ENCODE measurements at regions not wholly inside any gene's neighbourhood (a gene's known extent, or its start where the extent isn't known, plus 50 kb on each side); places are given as distances from the start of the nearest gene placed in this dataset.

DNA sequence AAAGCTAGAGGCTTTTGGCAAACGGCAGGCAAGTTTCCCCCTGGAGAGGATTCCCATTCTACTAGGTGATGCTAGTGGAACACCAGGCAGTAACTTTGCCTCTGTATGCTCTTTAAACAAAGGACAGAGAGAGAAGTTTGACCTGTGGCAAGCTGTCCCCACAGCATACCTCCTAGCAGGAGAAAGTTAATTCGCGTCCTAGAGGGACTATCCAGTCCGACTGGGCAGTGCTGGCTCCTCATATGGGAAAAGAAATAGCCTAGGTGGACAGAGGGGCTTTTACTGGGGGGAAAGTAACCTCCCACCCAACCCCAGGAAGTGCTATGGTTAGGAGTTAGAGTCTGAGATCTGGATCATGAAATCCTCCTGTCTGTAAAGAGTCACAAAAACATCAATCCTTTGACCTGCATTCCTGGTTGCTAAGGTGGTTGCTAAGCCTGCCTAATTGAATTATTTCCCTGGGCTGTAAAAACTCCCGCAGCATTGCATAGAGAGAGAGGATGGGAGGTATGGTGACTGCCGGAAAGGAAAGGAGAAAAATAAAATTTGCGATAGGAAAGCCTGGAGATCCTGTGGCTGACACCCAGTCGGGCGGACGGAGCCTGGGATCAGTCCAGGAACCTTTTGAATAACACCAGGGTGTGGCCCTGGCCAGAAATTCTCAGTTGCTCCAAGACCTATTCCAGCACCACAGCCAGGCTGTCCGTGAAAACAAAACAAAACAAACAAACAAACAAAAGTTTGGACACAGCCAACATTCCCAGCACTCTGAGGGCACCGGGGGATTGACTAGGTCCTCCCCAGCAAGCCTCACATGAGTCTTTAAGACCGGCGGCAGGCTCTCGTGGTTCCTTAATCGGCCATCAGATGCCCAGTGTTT lies 67.7 kb upstream of the ATP11B start:
- no peak overlapping the region for H3K4me3 ChIP-seq (ENCODE audit: control insufficient read depth, low read depth, low read length)
- TF ChIP-seq, protein P1, sequence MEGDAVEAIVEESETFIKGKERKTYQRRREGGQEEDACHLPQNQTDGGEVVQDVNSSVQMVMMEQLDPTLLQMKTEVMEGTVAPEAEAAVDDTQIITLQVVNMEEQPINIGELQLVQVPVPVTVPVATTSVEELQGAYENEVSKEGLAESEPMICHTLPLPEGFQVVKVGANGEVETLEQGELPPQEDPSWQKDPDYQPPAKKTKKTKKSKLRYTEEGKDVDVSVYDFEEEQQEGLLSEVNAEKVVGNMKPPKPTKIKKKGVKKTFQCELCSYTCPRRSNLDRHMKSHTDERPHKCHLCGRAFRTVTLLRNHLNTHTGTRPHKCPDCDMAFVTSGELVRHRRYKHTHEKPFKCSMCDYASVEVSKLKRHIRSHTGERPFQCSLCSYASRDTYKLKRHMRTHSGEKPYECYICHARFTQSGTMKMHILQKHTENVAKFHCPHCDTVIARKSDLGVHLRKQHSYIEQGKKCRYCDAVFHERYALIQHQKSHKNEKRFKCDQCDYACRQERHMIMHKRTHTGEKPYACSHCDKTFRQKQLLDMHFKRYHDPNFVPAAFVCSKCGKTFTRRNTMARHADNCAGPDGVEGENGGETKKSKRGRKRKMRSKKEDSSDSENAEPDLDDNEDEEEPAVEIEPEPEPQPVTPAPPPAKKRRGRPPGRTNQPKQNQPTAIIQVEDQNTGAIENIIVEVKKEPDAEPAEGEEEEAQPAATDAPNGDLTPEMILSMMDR (conservative IDR thresholded peaks at IDR 0.05; ENCODE audit: control insufficient read depth, insufficient read depth, low read depth, low read length), result no peak
- peak; percentile 8 for DNase-seq (ENCODE audit: low read depth)

DNA sequence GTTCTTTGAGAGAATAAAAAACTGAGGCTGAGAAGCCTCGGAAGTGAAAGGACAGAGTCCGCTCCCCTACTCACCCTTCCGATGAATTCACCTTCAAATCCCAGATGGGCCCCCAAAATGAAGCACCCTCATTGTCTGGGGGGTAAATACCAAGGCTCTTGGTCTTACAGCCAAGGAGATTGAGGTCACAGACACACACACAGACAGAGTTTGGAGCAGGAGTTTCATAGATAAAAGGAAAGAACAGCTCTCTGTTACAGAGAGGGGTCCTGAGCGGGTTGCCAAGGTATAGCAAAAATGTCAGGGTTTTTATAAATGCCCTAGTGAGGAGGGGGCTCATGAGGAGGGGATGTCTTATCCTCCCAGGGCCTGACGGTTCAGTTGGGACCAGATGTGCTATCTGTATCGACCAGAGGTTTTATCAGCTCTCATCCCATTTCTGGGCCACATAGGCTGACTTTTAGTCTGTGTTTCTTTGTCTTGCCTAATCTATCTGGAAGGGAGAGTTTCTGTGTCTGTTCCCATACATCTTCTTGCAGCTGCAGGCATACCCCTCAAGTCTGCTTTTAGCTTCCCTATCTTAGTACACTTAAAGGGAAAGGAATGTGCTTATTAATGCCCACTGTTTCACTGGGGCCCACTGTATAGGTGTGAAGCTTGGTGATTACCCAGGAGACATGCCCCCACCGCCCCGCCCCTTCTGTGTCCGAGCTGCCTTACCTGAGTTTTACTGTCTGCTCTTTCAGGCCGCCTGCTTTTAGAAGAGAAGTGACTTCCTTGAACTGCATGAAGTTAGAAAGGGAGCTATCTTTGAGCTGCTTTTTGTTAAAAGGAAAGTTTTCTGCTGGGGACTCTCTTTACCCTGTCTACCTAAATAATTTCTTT lies 66.8 kb upstream of the ATP11B start:
- H3K4me3 ChIP-seq (ENCODE audit: control insufficient read depth, low read depth, low read length), result no peak overlapping the region

DNA sequence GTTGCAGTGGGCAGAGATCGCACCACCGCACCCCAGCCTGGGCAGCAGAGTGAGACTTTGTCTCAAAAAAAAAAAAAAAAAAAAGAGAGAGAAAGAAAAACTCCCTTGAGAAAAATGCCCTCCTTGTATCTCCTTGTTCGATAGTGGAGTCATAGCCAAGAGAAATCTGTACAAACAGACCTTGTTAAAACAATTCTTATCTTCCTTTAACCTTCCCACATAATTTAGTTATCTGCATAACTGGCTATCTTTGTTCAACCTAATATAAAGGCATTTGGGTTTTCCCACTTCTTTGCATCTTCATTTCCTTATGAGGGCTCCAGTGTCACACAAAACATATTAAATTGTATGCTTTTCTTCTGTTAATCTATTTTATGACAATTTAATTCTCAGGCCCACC lies 65.1 kb upstream of the ATP11B start:
- no peak for DNase-seq (ENCODE audit: low read depth)
- no peak overlapping the region for H3K4me3 ChIP-seq (ENCODE audit: control insufficient read depth, low read depth, low read length)
- TF ChIP-seq, protein P1 (conservative IDR thresholded peaks at IDR 0.05; ENCODE audit: control insufficient read depth, insufficient read depth, low read depth, low read length), result no peak

More for the DNA sequence above, 66.8 kb upstream of the ATP11B start:
- no peak for DNase-seq (ENCODE audit: low read depth)
- TF ChIP-seq, protein P1 (conservative IDR thresholded peaks at IDR 0.05; ENCODE audit: control insufficient read depth, insufficient read depth, low read depth, low read length), result no peak

DNA sequence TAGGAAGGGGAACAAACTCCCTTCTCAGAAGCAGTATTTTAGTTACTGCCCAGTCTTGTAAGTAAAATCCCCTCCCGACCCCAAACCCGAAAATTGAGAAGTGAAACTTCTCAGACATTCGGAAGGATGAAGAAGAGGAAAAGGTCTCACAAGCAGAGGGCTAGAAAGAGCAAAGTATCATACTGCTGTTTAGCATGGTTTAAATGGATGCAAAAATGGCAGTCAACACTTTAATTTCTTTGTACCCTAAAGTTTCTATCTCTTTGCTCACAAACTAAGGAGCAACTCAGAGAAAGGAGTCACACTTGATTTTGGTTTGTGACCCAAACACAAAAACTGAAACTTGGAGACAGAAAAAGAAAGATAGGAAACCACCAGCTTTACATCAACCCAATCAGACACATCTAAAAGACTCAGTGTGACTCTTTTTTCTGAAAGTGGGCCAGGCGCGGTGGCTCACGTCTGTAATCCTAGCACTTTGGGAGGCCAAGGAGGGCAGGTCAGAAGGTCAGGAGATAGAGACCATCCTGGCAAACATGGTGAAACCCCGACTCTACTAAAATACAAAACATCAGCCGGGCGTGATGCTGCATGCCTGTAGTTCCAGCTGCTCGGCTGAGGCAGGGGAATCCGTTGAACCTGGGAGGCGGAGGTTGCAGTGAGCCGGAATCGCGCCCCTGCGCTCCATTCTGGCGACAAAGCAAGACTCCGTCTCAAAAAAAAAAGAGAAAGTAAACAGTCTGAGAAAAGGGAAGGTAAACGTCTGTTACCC lies 63.2 kb upstream of the ATP11B start:
- H3K4me3 ChIP-seq (ENCODE audit: control insufficient read depth, low read depth, low read length), result no peak overlapping the region
- TF ChIP-seq, protein P1 (conservative IDR thresholded peaks at IDR 0.05; ENCODE audit: control insufficient read depth, insufficient read depth, low read depth, low read length), result no peak
- no peak for DNase-seq (ENCODE audit: low read depth)

DNA sequence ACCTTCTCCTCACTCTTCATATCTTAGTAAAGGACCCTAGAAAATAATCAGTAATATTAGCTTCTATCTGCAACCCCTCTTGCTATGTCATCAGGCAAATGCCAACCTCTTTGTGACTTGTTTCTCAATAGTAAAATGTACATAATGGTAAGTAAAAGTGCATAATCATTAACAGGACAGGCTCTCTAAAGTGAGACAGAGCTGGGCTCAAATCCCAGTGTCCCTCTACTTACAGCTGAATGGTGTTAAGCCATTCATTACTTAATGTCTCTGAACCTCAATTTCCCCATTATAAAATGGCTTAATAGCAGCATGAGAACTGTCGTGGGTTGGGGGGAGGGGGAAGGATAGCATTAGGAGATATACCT lies 62.6 kb upstream of the ATP11B start:
- no peak overlapping the region for H3K4me3 ChIP-seq (ENCODE audit: control insufficient read depth, low read depth, low read length)
- TF ChIP-seq, protein P1 (conservative IDR thresholded peaks at IDR 0.05; ENCODE audit: control insufficient read depth, insufficient read depth, low read depth, low read length), result no peak
- DNase-seq (ENCODE audit: low read depth), result no peak

DNA sequence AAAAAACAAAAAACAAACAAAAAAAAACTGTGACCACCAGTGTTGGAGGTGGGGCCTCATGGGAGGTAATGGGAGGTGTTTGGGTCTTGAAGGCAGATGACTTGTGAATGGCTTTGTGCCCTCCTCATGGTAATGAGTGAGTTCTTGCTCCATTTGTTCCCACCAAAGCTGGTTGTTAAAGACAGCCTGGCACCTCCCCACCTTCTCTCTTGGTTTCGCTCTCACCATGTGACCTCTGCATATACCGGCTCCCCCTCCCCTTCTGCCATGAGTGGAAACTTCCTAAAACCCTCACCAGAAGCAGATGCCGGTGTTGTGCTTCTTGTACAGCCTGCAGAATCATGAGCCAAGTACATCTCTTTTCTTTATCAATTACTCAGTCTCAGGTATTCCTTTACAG lies 61.5 kb upstream of the ATP11B start:
- DNase-seq (ENCODE audit: low read depth), result no peak
- H3K4me3 ChIP-seq (ENCODE audit: control insufficient read depth, low read depth, low read length), result no peak overlapping the region
- TF ChIP-seq, protein P1 (conservative IDR thresholded peaks at IDR 0.05; ENCODE audit: control insufficient read depth, insufficient read depth, low read depth, low read length), result no peak

Measured in fibroblast of mammary gland (primary cell).